ENCODE measurements at regions not wholly inside any gene's neighbourhood (a gene's known extent, or its start where the extent isn't known, plus 50 kb on each side); places are given as distances from the start of the nearest gene placed in this dataset.

DNA sequence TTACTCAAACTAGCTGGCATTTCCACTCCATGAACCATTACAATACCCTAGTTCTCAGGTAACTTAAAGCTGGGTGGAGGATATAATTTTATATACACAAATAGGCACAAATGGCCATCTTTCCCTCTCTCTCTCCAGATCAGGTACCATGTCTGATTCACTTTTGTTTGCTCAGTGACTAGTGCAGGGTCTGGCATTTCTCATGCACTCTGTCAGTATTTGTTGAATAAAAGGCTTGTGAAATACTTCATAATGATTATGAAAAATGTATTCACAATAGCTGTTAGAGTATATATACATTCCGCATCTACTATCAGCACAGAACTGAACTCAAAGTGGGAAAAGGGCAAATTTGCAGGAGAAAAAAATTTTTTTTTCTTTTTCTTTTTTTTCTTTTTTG is 510.2 kb upstream of the USP24 start:
- intact Hi-C loops (cut with micrococcal nuclease), result no loop called here

DNA sequence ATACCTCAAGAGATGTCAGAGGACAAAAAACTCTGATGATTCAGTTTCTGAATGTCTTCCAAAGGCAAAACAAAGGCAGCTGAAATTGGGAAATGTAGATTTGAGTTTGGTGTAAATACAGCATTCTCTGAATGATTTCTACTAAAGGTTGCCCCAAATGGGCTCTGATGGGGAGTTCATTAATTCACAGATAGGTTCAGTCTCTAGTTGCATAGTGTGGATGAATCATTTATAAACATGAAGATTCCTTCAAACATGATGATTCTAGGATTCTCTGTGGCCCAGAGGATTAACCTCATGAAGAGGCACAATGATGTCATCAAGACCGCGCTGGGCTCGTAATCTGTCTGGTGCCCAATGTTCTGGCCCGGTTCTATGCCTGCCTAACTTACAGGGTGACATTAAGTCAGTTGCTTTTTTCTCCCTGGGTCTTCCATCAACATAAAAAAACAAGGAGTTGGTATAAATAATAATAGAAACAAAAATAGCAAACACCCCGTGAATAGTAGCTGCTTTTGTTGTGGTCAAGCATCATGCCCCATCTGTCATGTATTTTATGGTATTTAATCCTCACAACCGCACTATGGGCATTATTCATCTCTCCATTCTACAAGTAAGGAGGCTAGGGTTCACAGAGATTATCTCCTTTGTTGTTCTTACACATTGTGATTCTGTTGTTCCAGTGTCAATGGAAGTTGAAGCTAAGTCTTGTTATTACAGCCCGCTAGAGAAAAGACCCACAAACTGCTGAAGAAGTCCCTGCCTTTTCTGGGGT is 509.6 kb upstream of the USP24 start:
- intact Hi-C loops (cut with micrococcal nuclease), result no loop called here

DNA sequence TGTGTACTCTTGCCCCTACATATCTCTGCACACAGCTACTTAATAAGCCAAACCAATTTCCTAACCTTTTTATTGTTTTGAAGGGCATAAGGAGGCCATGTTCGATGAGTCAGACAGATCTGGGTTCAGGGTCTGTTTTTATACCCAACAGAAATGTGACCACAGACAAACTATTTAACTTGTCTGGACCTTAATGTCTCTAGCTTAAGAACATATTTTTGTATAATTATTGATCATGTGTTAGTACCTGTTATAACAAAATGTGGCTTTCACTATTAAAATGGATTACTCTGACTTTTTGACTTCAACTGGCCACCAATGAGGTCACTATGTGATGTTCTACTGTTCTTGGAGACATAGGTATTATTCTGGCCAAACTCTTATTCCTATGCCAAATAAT is 507.8 kb upstream of the USP24 start:
- intact Hi-C loops (cut with micrococcal nuclease), result no loop called here

DNA sequence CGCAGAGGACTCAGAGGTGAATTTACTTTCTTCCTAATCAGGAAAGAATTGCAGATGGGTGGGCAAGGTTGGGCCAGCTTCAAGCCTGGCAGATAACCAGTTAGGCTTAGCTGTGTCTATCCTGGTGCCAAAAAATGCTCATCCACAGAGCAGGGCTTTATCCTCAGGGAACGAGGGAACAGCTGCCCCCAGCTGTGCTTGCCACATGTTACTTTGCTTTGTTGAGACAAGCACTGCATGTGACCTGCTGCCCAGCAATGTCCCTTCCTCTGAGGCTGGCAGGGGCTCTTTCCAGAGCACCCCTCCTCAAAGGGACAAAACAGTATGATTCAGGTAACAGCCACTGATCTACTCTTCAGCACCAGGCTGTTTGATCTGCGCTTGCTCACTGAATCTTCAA is 505.1 kb upstream of the USP24 start:
- intact Hi-C loops (cut with micrococcal nuclease), result no loop called here

DNA sequence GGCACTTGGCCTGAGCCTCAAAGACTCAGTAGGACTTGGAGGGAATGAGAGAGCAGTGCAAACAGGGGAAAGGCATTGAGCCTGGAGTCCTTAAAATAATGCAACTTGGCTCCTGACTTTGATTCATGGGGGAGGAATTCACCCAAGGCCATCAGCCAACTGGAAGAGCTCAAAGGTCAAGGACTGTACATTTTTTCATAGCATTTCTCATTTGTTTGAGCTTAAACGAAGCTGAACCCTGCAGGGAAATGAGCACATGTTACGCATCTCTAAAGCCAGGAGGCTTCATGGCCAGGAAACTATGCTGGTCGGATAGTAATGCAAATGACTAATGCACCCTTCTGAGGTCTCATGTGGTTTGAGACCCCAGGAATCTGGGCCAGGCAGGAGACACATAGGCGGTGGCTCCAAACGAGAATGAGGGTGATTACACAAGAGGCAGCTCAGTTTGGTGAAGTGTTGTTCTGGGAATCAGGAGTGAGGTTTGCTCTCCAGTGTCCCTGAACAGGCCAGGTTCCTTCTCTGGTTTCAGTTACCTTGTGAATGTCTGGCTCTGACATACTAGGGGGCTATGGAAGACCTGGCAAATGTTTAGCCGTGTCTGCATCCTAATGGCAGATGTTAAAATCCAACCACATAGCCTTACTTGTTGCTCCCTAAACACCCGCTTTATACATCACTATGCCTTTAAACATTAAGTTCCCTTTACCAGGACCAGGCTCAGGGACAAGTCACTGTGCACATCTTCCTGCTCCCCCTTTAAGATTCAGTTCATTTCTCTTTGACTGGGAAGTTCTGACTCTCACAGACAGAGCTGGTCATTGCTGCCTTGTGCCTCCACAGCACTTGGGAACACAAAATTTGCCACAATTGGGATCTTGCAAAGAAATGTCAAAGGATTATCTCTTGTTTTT is 503.9 kb upstream of the USP24 start:
- intact Hi-C loops (cut with micrococcal nuclease), result no loop called here

DNA sequence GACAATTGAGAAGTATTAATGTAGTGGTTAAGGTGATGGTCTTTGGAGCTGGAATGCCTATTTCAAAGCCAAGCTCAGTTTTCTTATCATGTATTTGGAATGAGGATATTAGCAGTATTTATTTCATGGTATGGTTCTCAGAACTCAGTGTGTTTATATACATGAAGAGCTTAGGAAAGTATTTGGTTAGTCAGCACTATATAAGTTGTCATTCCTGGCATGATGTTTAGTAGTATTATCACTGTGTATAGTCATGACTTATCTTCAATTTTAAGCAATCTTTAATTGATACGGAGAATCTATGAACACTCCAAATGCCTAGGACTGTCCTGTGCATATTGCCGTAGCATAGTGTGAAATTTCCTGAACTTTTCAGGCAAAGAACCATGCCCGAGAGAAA is 501.9 kb upstream of the USP24 start:
- intact Hi-C loops (cut with micrococcal nuclease), result no loop called here

DNA sequence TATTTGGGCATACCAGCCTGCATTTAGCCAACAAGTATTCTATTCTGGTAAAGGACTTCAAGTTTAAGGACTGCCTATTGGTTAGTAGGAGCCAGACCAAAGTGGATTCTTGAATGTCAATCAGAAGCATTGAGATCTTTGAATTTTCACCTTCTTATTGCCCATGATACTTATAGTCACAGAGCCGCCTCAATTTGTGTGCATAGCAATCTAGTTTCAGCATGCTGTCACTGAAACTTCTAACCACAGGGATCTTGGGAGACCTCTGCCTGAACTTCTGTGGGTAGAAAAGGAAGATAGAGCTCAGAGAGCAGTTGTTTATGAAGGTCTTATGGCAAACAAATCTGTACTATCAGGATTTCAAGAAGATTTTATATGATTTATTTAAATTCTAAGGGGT is 501.4 kb upstream of the USP24 start:
- intact Hi-C loops (cut with micrococcal nuclease), result no loop called here

DNA sequence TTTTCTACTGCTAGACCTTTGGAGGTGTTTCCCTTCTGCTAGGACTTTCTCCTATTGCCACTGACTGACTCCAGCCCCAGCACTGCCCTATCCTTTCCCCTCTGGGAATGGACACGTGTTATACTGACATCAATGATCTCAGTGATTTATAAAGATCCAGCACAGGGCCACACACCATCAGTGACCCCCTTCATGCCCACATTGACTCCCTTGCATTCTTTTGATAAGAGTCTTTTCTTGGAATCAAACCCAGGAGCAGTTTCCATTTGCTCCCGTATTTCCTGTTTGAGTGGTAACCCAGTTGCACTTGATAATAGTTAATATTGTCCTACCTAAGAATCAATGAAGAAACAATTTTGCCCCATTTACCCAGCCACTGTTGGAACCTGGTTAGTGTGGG is 501.0 kb upstream of the USP24 start:
- intact Hi-C loops (cut with micrococcal nuclease), result no loop called here

DNA sequence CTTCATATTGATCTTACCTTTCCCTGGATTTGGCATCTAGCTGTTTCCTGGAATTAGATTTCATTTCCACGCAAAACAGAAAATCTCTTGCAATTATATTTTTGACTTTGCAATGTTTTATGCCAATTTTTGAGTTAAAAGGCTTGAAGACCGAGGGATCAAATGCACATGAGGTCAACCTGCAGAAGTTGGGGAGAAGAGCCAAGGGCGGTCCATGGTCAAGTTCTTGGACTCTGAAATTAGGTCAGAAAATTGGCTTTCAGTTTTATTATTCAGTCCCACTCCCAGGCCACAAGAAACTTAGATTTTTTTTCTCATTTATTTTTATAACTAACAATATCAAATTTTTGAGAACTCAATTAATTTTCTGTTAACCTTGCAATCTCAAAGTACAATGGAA is 499.1 kb upstream of the USP24 start:
- intact Hi-C loops (cut with micrococcal nuclease), result no loop called here

DNA sequence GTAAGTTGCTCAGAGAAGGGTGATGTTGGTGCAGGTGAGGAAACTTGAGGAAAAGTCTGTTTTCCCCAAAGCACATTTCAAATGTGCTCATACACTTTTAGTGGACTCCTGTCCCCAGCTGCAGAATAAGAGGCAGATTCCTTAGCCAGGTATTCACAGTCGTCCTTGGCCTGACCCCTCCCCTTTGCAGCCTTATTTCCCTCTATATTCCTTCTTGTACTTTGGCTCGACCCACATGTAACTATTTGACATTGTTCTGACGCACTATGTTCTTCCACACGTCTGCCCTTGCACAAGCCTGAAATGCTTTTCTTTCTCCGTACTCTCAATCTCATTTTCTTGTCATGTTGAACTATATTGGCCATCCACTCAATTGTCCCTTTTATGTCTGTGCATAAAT is 498.4 kb upstream of the USP24 start:
- intact Hi-C loops (cut with micrococcal nuclease), result no loop called here

DNA sequence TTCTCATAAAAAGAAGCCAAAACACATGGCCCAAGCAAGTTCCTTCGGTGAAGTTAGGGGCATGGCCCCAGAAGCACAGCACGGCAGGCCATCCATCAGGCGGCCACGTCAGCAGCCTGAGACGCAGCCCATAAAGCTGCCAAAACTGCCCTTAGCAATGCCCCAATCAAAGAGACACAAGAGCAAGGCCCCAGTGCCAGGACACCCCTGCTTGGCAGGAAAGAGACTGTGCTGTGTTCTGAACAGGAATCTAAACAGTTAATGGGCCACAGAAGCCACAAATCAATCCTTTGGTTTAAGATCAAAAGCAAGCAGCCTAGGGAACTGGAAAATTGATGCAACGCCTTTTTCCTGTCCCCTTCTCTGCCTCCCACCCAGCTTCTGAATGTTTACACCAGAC is 497.0 kb upstream of the USP24 start:
- intact Hi-C loops (cut with micrococcal nuclease), result no loop called here

DNA sequence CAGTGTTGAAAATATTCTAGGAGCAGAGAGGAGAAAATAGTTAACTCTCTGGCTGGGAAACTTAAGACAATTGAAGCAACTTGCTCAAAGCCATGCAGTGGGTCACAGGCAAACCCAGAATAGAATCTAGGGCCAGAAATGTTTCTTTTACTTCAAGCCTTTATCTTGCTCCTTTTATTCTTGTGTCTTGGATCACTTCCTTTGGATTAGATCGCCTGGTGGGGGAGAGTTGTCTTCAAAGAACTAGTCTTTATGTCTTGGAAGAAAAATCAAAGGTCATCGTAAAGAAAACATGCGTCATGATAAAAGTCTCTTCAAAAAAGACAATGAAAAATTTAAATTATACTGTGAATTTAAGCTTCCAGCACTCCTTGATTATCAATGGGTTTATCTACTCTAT is 493.6 kb upstream of the USP24 start:
- intact Hi-C loops (cut with micrococcal nuclease), result no loop called here

DNA sequence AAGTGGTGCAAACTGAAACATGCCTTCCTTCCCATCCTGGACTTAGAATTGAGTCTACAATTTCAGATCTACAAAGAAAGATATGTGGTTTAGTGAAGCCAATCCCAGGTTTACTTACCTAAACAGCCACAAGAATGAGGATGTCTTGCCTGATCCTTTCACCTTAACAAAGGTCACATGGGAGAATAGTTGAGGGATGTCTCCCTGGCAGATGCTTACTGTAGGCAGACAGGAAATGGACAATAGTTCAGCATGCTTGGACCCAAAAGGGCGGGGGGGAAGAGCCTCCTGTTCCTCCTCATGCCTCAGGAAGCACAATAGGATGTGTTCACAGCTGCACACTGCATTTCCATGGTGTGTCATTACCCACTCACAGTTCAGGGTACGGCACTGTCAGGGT is 492.7 kb upstream of the USP24 start:
- intact Hi-C loops (cut with micrococcal nuclease), result no loop called here

DNA sequence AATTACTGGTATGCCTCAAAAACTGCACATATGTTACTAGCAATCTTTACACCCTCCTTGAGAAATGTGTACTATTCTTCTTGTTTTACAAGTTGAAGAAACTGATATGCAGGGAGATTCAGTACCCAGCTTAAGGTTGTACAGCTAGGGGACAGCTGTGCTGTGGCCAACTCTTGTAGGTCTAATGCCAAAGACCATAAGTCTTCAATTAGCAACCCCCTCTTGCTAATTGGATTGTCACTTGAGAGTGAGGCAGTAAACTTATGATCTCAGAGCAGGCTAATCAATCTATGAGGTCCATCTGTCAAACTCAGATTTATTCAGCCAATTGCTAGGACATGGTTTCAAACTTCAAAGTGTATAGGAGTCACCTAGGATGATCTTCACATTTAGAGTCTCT is 492.0 kb upstream of the USP24 start:
- intact Hi-C loops (cut with micrococcal nuclease), result no loop called here

DNA sequence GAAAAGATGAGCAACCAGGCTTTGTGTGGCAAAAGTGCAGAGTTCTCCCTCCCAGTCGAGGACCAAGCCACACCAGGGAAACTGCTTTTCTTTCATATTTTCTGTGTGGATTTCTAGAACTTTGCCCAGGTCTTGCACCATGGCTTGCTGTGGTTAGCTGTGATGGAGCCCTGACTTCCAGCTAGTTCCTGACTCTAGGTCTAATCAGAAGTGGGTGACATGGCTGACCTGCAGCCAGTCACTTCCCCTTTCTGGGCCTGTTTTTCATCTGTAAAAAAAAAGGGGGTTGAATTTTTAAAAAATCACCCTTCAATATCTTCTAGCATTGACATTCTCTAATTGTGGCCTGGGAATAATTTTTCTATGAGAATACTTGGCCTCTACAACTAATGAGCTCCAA is 491.2 kb upstream of the USP24 start:
- intact Hi-C loops (cut with micrococcal nuclease), result no loop called here

DNA sequence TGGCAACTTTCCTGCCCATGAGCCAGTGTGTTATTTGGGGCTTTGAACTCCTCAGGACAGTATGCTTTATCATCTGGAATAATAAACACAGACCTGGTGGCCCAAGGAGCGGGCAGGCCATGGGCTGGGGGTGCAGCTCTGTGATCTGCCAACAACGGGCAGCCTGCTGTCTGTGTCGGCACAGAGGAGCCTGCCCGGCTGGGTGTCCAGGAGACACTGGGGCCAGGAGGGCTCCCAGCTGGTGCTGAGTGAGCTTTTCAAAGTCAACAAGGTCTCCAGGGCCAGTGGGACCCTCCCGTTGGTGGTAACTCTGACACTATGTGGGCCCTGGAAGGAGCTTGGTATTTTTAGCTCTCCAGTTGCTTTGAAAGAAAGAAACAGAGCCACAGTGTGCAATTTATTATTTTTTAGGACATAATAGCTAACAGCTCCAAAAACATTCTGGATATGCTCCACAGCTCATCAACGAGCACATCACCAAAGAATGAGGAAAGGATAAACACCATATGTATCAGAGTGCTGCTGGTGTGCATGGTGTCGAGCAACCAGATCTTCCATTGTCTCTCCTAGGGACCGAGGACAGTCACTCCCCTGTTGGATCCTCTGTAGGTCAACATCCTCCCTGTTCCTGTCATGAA is 488.7 kb upstream of the USP24 start:
- intact Hi-C loops (cut with micrococcal nuclease), result no loop called here

DNA sequence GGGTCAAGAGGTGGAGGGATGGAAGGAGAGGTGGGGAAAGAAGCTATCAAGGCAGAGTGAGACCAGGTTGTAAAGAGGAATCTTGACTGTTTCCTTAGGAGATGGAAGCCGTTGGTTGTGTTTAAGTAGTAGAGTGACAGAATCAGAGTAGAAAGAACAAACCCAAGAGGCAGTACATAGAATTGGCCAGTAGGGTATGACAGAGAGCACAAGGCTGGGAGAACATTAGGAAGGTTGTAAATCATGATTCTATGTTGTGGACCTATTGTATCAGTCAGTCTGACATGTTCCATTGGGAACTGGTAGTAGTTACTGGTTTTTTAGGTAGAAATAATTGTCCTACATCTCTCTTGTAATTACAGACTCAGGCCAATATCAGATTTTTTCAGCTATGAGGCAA is 486.9 kb upstream of the USP24 start:
- intact Hi-C loops (cut with micrococcal nuclease), result no loop called here

DNA sequence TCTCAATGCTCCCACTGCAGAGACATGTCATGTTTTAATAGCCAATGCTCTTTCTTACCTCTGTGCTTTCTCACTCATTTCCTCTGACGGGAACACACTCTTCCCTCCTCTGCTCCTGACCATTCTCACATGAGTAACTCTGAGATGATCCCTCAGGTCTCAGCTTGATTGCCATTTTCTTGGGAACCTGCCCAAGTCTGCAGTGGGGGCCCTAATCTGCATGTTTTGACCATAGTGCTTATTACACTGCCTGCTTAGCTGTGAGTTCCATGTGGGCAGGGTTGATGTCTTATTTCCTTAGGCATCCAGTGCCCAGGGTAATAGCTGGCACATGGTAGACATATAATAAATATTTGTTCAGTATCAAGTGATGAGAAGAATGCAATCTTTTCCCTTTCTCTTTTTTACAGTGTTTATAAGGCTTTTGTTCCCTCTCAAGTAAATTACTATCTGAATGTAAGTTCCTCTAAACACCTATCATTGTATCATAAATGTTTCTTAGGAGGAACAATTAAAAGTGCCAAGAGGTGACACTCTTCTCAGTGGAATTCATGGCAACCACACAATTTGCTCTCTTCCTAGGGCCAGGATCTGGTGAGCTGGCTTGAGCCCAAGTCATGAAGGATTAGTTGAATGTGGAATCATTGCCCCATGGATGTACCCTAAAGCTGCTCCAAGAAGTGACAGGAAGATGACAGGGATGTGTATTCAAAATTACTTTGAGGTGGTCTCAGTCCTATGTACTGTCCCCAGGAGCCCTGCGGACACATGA is 485.4 kb upstream of the USP24 start:
- intact Hi-C loops (cut with micrococcal nuclease), result no loop called here

DNA sequence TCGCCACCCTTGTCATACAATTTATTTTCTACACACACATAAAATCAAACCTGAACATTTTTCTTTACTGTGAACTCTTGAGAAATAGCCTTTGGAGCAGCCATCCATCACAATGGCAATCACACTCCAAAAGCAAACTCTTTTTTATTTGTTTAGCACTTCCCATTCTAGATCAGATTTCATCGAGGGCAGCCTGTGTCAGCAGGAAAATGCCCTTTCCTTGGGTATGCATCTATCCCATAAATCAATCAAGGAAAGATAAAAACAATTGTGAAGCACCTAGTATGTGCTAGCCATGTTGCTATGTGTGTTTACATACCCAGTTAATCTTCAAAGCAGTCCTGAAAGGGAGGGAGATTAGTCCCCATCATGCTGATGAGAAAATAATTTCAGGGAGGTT is 484.1 kb upstream of the USP24 start:
- intact Hi-C loops (cut with micrococcal nuclease), result no loop called here

DNA sequence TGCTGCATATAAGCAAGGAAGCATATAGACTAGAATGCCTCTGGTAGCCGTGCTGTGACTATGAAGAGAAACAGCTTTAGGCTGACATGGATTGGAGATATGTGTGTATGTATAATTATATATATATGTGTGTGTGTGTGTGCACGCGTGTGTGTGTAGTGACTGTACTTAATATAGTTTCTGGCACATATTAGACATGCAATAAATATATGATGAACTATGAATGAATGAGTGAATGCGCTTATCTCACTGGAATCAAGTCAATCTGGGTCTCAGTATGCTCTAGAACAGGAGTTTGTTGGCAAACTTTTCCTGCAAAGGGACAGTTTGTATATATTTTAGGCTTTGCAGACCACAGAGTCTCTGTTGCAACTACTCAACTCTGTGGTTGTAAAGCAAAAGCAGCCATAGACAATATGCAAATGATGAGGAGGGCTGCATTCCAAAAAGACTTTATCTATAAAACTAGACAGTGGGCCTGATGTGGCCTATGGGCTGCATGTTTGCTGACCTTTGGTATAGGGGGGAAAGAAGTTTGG is 482.9 kb upstream of the USP24 start:
- intact Hi-C loops (cut with micrococcal nuclease), result no loop called here

DNA sequence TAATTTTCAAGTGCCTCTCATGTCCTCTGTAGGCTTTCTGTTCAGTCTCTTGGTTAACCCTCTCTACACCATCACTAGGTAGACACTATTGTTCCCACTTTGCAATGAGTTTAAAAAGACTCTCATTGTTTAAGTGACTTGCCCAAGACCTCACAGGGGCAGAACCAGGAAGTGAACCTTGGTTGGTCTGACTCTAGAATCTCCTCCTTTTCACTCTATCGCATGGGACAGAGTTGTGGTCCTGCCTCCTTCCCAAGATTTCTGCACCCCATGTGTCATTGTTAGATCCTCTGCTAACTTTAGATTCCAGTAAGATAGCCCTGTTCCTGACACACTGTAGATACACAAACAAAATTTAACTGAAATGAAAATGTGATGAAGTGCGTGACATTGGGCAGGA is 481.7 kb upstream of the USP24 start:
- intact Hi-C loops (cut with micrococcal nuclease), result no loop called here
